ENCODE measurements at regions not wholly inside any gene's neighbourhood (a gene's known extent, or its start where the extent isn't known, plus 50 kb on each side); places are given as distances from the start of the nearest gene placed in this dataset.

- TF ChIP-seq CTCF (IDR thresholded peaks at IDR 0.05) (no peak), POLR2A (IDR thresholded peaks at IDR 0.05) (no peak), POLR2AphosphoS5 (IDR thresholded peaks at IDR 0.05; ENCODE audit: insufficient read depth in 1 of 2, low read depth in 1 of 2) (no peak)
These were observed 171.1 kb upstream of the STT3B start for GRCh38 chr3:31361371-31362273.

Measured in vagina (tissue), 2 donors.